ENCODE measurements at regions not wholly inside any gene's neighbourhood (a gene's known extent, or its start where the extent isn't known, plus 50 kb on each side); places are given as distances from the start of the nearest gene placed in this dataset.

- H3K9me3 ChIP-seq (ENCODE audit: insufficient read depth, low read length), result no peaks in the 10 kb centered on the region
- no peak for TF ChIP-seq EZH2phosphoT487 (IDR thresholded peaks at IDR 0.05; ENCODE audit: low read depth)
- TF ChIP-seq, protein P1, sequence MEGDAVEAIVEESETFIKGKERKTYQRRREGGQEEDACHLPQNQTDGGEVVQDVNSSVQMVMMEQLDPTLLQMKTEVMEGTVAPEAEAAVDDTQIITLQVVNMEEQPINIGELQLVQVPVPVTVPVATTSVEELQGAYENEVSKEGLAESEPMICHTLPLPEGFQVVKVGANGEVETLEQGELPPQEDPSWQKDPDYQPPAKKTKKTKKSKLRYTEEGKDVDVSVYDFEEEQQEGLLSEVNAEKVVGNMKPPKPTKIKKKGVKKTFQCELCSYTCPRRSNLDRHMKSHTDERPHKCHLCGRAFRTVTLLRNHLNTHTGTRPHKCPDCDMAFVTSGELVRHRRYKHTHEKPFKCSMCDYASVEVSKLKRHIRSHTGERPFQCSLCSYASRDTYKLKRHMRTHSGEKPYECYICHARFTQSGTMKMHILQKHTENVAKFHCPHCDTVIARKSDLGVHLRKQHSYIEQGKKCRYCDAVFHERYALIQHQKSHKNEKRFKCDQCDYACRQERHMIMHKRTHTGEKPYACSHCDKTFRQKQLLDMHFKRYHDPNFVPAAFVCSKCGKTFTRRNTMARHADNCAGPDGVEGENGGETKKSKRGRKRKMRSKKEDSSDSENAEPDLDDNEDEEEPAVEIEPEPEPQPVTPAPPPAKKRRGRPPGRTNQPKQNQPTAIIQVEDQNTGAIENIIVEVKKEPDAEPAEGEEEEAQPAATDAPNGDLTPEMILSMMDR (IDR thresholded peaks at IDR 0.05; ENCODE audit: low read depth, low read length), result no peak
- no peak overlapping the region for H3K4me3 ChIP-seq (ENCODE audit: low read length)
- no peak overlapping the region for H3K4me2 ChIP-seq (ENCODE audit: low read length)
- no peaks in the 10 kb centered on the region for H4K20me1 ChIP-seq (ENCODE audit: insufficient read depth, low read length)
- H3K36me3 ChIP-seq (replicated peaks; ENCODE audit: low read depth, low read length), result no peaks in the 10 kb centered on the region
- no peaks in the 10 kb centered on the region for H3K79me2 ChIP-seq (ENCODE audit: low read length)
- H3K27me3 ChIP-seq (ENCODE audit: low read depth, low read length), result no peaks in the 10 kb centered on the region
- H3K9ac ChIP-seq (ENCODE audit: low read length), result no peak overlapping the region
- no peak overlapping the region for H3K27ac ChIP-seq (ENCODE audit: low read length)
- no peaks in the 10 kb centered on the region for H3K4me1 ChIP-seq (ENCODE audit: low read length)
- H2AFZ ChIP-seq (ENCODE audit: low read depth, low read length), result no peak overlapping the region
These were observed 451.2 kb upstream of the DCN start for GRCh38 chr12:91633734-91634357.

- Histone ChIP-seq H3K36me3 (replicated peaks; ENCODE audit: low read depth, low read length) (no peaks in the 10 kb centered on the region), H3K9me3 (ENCODE audit: insufficient read depth, low read length) (no peaks in the 10 kb centered on the region), H3K4me3 (ENCODE audit: low read length) (no peak overlapping the region), H2AFZ (ENCODE audit: low read depth, low read length) (no peak overlapping the region), H4K20me1 (ENCODE audit: insufficient read depth, low read length) (no peaks in the 10 kb centered on the region), H3K4me1 (ENCODE audit: low read length) (no peaks in the 10 kb centered on the region), H3K9ac (ENCODE audit: low read length) (no peak overlapping the region), H3K27me3 (ENCODE audit: low read depth, low read length) (no peaks in the 10 kb centered on the region), H3K27ac (ENCODE audit: low read length) (no peak overlapping the region), H3K79me2 (ENCODE audit: low read length) (no peaks in the 10 kb centered on the region), H3K4me2 (ENCODE audit: low read length) (no peak overlapping the region)
- TF ChIP-seq, protein P1 (IDR thresholded peaks at IDR 0.05; ENCODE audit: low read depth, low read length), result no peak
These were observed 450.6 kb upstream of the DCN start for GRCh38 chr12:91633206-91633605.

DNA sequence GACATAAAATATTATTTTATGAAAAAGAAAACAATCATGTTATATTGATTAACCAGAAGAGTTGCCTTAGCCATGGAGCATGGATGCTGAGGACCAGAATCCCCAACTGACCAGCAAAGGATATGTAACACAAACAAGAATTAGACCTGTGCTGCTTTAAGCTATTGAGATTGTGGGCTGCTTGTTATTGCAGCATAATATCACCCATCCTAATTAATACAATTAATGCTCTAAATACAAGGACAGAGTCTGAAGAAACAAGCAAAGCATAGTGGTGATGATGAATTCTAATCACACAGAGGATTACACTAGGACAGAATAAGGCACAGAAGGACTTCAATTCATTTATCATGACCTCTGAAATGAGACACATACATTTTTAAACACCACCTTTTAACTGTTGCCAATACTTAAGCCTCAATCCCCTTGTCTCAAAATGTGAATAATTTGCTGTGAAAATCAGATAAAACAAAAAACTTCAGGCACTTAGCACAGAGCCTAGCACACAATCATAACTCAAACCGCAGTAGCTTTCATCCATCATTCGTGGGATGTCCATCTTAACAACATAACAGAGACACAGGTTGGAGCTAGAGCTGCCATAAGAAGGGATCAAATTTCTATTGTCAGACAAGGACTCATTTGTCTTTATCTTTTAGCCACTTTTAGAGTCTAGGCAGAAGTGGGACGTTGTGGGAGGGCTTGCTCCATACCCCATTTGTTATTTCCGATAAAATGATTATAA is 449.6 kb upstream of the DCN start:
- Histone ChIP-seq H3K27me3 (ENCODE audit: low read depth, low read length) (no peaks in the 10 kb centered on the region), H3K27ac (ENCODE audit: low read length) (no peak overlapping the region), H3K36me3 (replicated peaks; ENCODE audit: low read depth, low read length) (no peaks in the 10 kb centered on the region), H2AFZ (ENCODE audit: low read depth, low read length) (no peak overlapping the region), H3K79me2 (ENCODE audit: low read length) (no peaks in the 10 kb centered on the region), H3K4me3 (ENCODE audit: low read length) (no peak overlapping the region), H3K4me2 (ENCODE audit: low read length) (no peak overlapping the region), H3K9ac (ENCODE audit: low read length) (no peak overlapping the region), H4K20me1 (ENCODE audit: insufficient read depth, low read length) (no peaks in the 10 kb centered on the region), H3K9me3 (ENCODE audit: insufficient read depth, low read length) (no peaks in the 10 kb centered on the region), H3K4me1 (ENCODE audit: low read length) (no peaks in the 10 kb centered on the region)
- TF ChIP-seq EZH2phosphoT487 (IDR thresholded peaks at IDR 0.05; ENCODE audit: low read depth), result no peak
- TF ChIP-seq, protein P1 (IDR thresholded peaks at IDR 0.05; ENCODE audit: low read depth, low read length), result no peak

DNA sequence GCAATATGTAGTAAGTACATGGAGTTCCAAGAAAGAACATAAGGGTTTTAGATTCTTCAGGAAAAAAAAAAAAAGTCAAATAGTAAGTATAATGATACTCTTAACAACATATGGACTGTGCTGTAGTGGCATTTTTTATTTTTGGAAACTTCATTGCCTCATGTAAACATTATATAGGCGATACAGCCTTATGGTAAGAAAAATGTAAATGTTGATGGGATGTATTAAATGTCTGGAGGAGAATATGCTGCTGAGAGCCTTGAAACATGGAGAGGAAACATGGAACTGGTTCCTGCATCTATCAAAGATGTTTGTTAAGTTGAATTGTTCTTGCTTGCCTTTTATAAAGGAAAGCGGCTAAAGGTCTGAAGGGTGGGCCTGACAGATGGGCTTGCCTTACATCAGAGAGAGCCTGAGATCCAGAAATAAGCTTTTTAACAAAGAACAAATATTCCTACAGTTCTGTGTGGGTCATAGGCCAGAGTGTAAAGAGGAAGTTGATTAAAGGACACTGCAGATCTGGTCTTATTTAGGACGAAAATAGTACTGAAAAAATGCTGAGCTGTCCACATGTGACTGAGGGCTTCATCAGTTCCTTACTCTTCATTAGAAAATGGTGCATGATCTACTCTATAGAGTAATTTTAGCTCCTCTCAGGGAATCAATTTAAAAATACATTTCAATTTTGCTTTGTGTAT is 448.1 kb upstream of the DCN start:
- no peaks in the 10 kb centered on the region for H4K20me1 ChIP-seq (ENCODE audit: insufficient read depth, low read length)
- no peaks in the 10 kb centered on the region for H3K36me3 ChIP-seq (replicated peaks; ENCODE audit: low read depth, low read length)
- no peaks in the 10 kb centered on the region for H3K4me1 ChIP-seq (ENCODE audit: low read length)
- H3K4me3 ChIP-seq (ENCODE audit: low read length), result no peak overlapping the region
- H3K4me2 ChIP-seq (ENCODE audit: low read length), result no peak overlapping the region
- no peak overlapping the region for H3K9ac ChIP-seq (ENCODE audit: low read length)
- H3K9me3 ChIP-seq (ENCODE audit: insufficient read depth, low read length), result no peaks in the 10 kb centered on the region
- TF ChIP-seq, protein P1 (IDR thresholded peaks at IDR 0.05; ENCODE audit: low read depth, low read length), result no peak
- H2AFZ ChIP-seq (ENCODE audit: low read depth, low read length), result no peak overlapping the region
- no peak overlapping the region for H3K27ac ChIP-seq (ENCODE audit: low read length)
- no peaks in the 10 kb centered on the region for H3K79me2 ChIP-seq (ENCODE audit: low read length)
- no peaks in the 10 kb centered on the region for H3K27me3 ChIP-seq (ENCODE audit: low read depth, low read length)

Data from OCI-LY3 (cell line).